Stomach smooth muscle (tissue), 2 donors: ENCODE measurements at regions not wholly inside any gene's neighbourhood (a gene's known extent, or its start where the extent isn't known, plus 50 kb on each side); places are given as distances from the start of the nearest gene placed in this dataset.

Experiments
- H3K27ac ChIP-seq: one replicate; pipeline ENCODE4 v1.7.0; 2013; ENCODE audit warnings: mild to moderate bottlenecking, low read length, inconsistent platforms
- H3K27me3 ChIP-seq, 2 donors: one replicate each; pipeline ENCODE4 v1.7.0; 2013; ENCODE audit warnings: low read length in 2 of 2; ENCODE audit not compliant: insufficient read depth in 2 of 2, control insufficient read depth in 1 of 2
- H3K36me3 ChIP-seq, 2 donors: one replicate each; pipeline ENCODE4 v1.7.0; 2013; ENCODE audit warnings: low read length in 2 of 2; ENCODE audit not compliant: control insufficient read depth in 2 of 2, insufficient read depth in 2 of 2
- H3K4me1 ChIP-seq: one replicate; pipeline ENCODE4 v1.7.0; 2013; ENCODE audit warnings: low read length; ENCODE audit not compliant: control insufficient read depth, insufficient read depth
- H3K4me3 ChIP-seq, 2 donors: one replicate each; pipeline ENCODE4 v1.7.0; 2013; ENCODE audit warnings: low read length in 2 of 2
- H3K9ac ChIP-seq, 2 donors: one replicate each; pipeline ENCODE4 v1.7.0; 2013; ENCODE audit warnings: low read length in 2 of 2, mild to moderate bottlenecking in 1 of 2
- H3K9me3 ChIP-seq, 2 donors: one replicate each; pipeline ENCODE4 v1.7.0; 2013; ENCODE audit warnings: low read length in 2 of 2; ENCODE audit not compliant: control insufficient read depth in 2 of 2
- donor health status: healthy.
- donor health status: Pancreatic carcinoma.

DNA sequence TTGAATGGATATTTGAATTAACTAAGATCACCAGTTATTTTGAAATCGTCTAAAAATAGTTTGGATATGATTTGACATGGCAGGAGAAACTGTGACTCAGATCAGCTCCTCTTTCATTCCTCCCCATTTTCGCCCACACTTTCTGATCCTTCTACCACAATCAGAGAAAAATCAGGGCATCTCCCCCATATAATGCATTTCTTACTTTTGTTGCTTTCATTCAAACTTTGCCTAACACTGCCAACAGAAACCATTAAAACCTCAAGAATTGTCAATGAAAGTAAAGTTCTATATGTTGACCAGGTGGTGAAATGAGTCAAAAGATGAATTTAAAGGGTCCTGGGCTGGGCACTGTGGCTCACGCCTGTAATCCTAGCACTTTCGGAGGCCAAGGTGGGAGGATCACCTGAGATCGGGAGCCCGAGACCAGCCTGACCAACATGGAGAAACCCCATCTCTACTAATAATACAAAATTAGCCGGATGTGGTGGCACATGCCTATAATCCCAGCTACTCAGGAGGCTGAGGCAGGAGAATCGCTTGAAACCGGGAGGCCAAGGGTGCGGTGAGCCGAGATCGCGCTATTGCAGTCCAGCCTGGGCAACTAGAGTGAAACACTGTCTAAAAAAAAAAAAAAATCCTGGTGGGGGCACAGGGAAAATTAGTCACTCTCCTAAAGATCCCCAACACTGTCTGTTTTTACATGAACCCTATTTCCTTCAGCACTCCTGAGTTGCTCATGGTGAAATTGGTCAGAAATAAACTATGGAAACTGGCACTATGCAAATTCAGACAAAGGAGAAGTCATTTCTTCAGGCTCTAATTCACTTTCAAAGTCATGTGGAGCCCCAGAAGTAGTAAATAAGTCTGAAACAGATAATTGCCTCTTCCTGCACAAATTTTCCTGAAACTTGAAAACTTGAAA lies 122.8 kb upstream of the NOCT start:
- no peaks in the 10 kb centered on the region for H3K36me3 ChIP-seq
- no peaks in the 10 kb centered on the region for H3K27me3 ChIP-seq
- H3K9me3 ChIP-seq, result no peaks in the 10 kb centered on the region
- H3K4me3 ChIP-seq, result no peak overlapping the region
- H3K9ac ChIP-seq, result no peak overlapping the region
- no peak overlapping the region for H3K27ac ChIP-seq
- H3K4me1 ChIP-seq, result peaks cover 2% of the 10 kb centered on the region

DNA sequence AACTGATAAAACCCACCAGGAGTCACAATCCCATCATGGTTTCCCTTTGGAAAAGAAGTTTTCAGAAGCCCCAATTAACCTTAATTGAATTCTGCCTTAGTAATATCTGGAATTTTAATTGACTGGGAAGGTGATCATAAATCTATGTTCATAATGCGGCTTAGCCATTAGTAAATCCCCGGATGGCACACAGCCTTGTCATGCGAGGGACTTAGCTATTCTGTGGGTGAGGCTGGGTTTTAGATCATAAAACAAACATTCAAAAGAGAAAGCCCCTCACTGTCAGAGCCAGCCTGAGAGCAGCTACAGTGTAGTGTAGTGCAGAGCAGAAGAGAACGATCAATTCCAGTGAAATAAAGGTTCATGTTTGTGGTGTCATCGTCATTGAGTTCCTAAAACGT lies 124.0 kb upstream of the NOCT start:
- Histone ChIP-seq H3K27ac (no peak overlapping the region), H3K9me3 (no peaks in the 10 kb centered on the region), H3K4me3 (no peak overlapping the region), H3K4me1 (no peaks in the 10 kb centered on the region), H3K27me3 (no peaks in the 10 kb centered on the region), H3K36me3 (no peaks in the 10 kb centered on the region), H3K9ac (no peak overlapping the region)

DNA sequence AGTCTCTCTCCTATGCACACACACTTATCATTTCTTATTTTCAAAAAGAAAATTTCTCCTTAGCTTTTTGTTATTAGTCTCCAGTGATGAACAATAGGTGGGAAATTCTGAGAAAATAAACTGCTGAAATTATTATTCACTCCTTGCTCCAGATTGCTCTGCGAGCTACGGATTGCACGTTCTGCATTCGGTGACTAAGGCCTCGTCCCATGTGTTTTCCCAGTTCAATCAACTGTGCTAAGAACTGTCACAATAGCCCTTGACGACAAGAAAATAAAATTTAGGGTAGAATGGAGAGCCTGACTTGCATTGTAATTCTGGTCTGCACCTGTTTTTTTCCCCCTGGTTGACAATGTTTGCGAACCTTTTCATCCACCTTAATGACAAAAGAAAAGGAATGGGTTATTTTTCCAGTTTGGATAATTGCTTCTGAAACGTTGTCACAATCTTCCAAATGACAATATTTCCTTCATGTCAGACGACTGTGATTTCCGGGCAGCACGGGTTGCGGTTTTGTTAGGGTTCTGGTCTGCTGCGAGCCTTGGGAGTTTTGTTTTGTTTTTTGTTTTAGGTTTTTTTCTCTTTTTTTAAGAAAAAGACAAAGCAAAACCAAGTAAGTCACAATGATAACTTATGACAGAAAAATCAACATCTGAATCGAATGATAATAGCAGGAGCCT lies 124.5 kb upstream of the NOCT start:
- Histone ChIP-seq H3K4me3 (no peak overlapping the region), H3K4me1 (no peaks in the 10 kb centered on the region), H3K27me3 (no peaks in the 10 kb centered on the region), H3K9me3 (no peaks in the 10 kb centered on the region), H3K36me3 (no peaks in the 10 kb centered on the region), H3K9ac (no peak overlapping the region), H3K27ac (no peak overlapping the region)

DNA sequence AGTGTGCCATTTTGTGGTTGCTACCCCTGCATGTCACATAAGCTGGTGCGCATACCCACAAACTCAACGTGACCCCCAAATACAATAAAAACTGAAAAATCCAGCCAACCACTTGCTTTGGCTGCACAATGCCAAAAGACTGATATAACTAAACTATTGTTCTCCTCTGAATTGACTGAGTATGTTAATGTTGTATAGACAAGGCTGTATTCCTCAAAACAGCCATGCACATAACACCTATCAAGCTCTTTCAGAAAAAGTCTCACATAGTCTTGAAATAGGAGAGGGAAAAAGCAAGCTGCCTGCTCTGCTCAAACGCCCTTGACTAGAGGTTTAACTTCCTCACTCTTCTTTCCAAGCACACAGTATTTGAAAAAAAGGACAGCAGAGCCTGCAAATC lies 126.4 kb upstream of the NOCT start:
- Histone ChIP-seq H3K9me3 (no peaks in the 10 kb centered on the region), H3K27me3 (no peaks in the 10 kb centered on the region), H3K36me3 (no peaks in the 10 kb centered on the region), H3K27ac (no peak overlapping the region), H3K4me1 (no peaks in the 10 kb centered on the region), H3K9ac (no peak overlapping the region), H3K4me3 (no peak overlapping the region)

DNA sequence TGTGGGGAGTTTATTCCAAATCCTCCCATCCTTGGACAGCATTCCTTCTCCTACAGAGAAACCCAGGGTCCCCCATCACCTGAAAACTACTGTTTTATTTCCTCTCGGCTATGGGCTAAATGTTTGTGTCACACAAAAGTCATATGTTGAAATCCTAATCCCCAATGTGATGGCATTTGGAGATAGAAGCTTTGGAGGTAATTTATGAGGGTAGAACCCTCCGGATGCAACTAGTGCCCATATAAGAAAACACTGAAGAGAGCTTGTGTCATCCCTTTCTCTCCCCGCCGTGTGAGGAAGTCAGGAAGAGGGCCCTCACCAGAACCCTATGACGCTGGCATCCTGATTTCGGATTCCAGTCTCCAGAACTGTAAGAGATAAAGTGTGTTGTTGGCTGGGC lies 127.8 kb upstream of the NOCT start:
- no peak overlapping the region for H3K9ac ChIP-seq
- H3K4me3 ChIP-seq, result no peak overlapping the region
- H3K9me3 ChIP-seq, result no peaks in the 10 kb centered on the region
- no peaks in the 10 kb centered on the region for H3K27me3 ChIP-seq
- no peak overlapping the region for H3K27ac ChIP-seq
- H3K4me1 ChIP-seq, result no peaks in the 10 kb centered on the region
- no peaks in the 10 kb centered on the region for H3K36me3 ChIP-seq

DNA sequence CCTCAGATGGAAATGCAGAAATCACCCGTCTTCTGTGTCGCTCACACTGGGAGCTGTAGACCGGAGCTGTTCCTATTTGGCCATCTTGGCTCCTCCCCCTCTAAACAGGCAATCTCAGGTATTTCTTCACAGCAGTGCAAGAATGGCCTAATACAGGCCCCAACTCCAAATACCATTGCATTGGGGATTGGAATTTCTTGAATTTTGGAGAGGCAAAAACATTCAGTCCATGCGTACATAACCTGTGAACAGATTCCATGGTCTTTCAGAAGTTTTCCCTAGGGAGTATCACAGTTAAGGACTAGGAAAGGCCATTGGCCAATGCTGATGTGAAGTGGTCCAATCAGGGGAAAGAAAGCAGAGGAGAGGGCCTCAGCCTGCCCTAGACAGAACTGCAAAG lies 128.2 kb upstream of the NOCT start:
- Histone ChIP-seq H3K27me3 (no peaks in the 10 kb centered on the region), H3K27ac (no peak overlapping the region), H3K4me1 (no peaks in the 10 kb centered on the region), H3K9ac (no peak overlapping the region), H3K4me3 (no peak overlapping the region), H3K36me3 (no peaks in the 10 kb centered on the region), H3K9me3 (no peaks in the 10 kb centered on the region)

DNA sequence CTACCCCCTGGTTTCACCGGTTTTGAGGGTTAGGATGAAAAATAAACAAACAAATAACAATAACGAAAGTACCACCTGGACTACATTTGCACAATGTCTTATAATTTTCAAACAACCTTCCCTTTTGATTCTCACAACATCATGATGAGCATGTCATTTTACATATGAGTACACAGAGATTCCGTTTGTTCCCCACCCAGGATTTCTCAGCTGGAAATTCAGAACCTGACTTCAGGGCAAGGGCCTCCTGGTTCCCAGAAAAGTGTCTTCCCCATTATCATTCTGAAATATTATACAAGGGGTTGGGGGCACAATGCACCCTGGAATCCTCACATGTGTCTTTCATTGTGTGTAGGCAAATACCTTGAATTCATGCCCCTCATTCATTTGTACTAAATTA lies 135.8 kb upstream of the NOCT start:
- Histone ChIP-seq H3K4me1 (no peaks in the 10 kb centered on the region), H3K36me3 (no peaks in the 10 kb centered on the region), H3K9me3 (no peaks in the 10 kb centered on the region), H3K27me3 (no peaks in the 10 kb centered on the region), H3K9ac (no peak overlapping the region), H3K4me3 (no peak overlapping the region), H3K27ac (no peak overlapping the region)

DNA sequence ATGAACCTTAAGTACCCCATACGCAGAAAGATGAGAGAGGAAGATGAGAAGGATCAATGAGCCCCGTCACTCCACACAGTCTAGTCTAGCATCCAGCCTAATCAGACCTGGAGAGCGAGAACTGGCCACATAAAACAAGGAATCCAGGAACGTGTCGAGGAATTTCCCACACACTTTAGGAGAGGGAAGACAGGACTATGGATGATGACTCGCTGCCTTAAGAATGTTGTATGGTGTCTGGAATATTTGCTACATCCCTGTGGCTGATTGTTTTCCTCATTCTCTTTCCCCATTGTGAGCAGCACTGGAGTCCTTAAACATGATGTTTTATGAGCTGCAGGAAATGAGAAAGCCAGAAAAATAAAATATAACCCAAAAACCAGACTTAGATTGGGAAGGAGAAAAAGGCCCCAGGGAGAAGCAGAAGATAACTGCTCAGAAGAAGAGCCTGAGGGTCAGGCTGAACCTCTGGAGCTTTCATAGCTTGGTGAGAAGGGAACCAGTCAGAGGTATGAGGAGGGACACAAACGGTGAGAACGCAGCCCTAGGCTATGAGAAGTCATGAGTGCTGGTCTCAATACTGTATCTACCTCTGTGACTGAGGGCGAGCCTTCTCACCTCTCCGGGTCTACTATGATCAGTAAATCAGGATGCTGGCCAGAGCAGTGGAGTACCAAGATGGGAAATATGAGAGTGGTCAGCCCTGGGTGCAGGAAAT lies 139.5 kb upstream of the NOCT start:
- no peak overlapping the region for H3K27ac ChIP-seq
- H3K27me3 ChIP-seq, result no peaks in the 10 kb centered on the region
- H3K9me3 ChIP-seq, result no peaks in the 10 kb centered on the region
- no peak overlapping the region for H3K9ac ChIP-seq
- H3K4me3 ChIP-seq, result no peak overlapping the region
- H3K36me3 ChIP-seq, result no peaks in the 10 kb centered on the region
- H3K4me1 ChIP-seq, result no peaks in the 10 kb centered on the region

DNA sequence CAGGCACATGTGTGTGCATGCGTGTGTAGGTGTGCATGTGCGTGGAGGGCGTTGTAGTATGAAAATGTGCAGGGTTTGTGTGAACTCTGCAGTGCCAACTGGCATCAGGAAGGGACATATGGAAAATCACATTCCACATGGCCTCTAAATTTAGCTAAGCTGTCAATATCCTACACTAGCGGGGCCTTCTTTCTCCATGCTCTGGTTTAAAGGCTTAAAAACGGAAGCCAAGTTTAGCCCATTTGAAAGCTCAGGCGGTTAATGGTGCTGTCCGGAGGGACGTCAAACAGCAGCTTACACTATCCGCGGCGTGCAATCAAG lies 144.1 kb upstream of the NOCT start:
- Histone ChIP-seq H3K9ac (no peak overlapping the region), H3K36me3 (no peaks in the 10 kb centered on the region), H3K27ac (no peak overlapping the region), H3K4me1 (no peaks in the 10 kb centered on the region), H3K27me3 (no peaks in the 10 kb centered on the region), H3K9me3 (no peaks in the 10 kb centered on the region), H3K4me3 (no peak overlapping the region)

DNA sequence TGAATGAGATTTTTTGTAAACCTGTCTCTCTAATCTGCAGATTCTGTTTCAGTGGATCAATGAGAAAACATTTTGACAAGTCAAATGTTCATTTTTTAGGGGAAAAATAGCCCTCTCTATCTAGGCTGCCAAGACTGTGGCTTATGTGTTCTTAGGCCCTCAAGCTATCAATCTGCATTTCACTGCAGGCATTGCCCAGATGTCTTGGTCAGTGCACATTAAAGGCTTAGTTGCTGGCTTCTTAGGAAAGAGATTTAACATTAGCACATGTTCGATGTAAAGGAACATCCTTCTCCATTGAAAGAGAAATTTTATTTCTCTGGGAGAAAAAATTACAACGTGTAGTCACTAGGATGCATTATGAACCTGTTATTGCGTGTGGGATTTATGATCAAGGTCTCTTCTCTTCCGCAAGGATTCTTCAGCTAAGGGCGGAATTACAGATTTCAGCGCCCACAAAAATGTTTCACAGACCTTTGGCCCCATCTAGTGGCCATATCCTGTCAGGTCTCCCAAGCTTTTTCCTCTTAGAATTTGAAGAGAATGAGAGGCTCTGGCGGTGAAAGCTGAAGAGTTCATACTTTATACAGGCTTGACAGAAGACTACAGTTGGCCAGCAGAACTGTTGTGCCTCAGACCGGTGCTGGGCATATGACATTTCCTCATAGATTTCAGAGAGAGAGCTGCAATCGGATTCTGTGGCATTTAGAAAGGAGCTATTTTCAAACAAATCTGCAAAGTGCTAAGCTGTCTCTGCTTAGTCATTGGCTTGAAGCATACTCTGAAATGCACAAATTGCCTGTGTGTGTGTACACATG lies 144.6 kb upstream of the NOCT start:
- H3K27me3 ChIP-seq, result no peaks in the 10 kb centered on the region
- no peaks in the 10 kb centered on the region for H3K4me1 ChIP-seq
- H3K4me3 ChIP-seq, result no peak overlapping the region
- no peaks in the 10 kb centered on the region for H3K36me3 ChIP-seq
- no peak overlapping the region for H3K9ac ChIP-seq
- no peak overlapping the region for H3K27ac ChIP-seq
- no peaks in the 10 kb centered on the region for H3K9me3 ChIP-seq
